ENCODE measurements at regions not wholly inside any gene's neighbourhood (a gene's known extent, or its start where the extent isn't known, plus 50 kb on each side); places are given as distances from the start of the nearest gene placed in this dataset.

DNA sequence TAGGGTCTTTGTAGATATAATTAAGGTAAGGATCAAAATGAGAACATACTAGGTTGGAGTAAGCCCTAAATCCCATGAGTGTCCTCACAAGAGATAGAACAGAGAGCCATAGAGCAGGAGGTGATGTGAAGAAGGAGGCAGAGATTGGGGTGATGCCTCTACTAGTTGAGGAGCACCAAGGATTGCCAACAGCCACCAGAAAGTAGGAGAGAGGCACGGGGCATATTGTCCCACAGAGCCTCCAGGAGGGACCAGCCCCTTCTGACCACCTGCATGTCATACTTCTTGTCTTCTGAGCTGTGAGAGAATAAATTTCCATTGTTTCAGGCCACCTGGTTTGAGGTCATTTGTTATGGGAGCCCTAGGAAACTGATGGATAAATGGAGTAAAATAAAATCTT is 363.3 kb downstream of the RPS6KC1 start:
- no peaks in the 10 kb centered on the region for H3K9me3 Mint-ChIP-seq (ENCODE audit: insufficient read depth)
- intact Hi-C loops (cut with micrococcal nuclease): no loop called here
- H3K4me1 Mint-ChIP-seq: no peaks in the 10 kb centered on the region
- WGBS (ENCODE audit: insufficient coverage): no CpG with 5 or more reads among the region's 1 CpG
- no peak for DNase-seq
- Histone ChIP-seq H3K9me3 (ENCODE audit: control extremely low read depth in 1 of 3, control insufficient read depth in 2 of 3, insufficient read depth in 1 of 3, low read length in 2 of 3) (peaks cover 0 to 19% (median 0%) of the 10 kb centered on the region in 3 donors), H3K9ac (ENCODE audit: low read length) (no peak overlapping the region), H3K4me2 (replicated peaks; ENCODE audit: low read depth, low read length, poor library complexity, severe bottlenecking) (no peak overlapping the region), H3K79me2 (ENCODE audit: control insufficient read depth, insufficient read depth, low read length) (no peaks in the 10 kb centered on the region), H3K4me3 (ENCODE audit: control extremely low read depth in 1 of 5, extremely low read depth in 1 of 5, insufficient read depth in 1 of 5, low read depth in 2 of 5, low read length in 4 of 5) (no peak overlapping the region), H2AFZ (ENCODE audit: insufficient read depth, low read depth, low read length, poor library complexity, severe bottlenecking) (no peak overlapping the region), H3K27ac (ENCODE audit: low read length in 2 of 2) (no peak overlapping the region), H4K20me1 (ENCODE audit: control insufficient read depth, insufficient read depth, low read length, poor library complexity, severe bottlenecking) (no peaks in the 10 kb centered on the region), H3K36me3 (replicated peaks in 1 of 2; ENCODE audit: control extremely low read depth in 1 of 2, control insufficient read depth in 1 of 2, extremely low read depth in 1 of 2, insufficient read depth in 2 of 2, low read length in 1 of 2) (no peaks in the 10 kb centered on the region), H3K27me3 (replicated peaks in 1 of 4; ENCODE audit: control extremely low read depth in 1 of 4, control insufficient read depth in 3 of 4, insufficient read depth in 4 of 4, low read length in 3 of 4) (no peaks in the 10 kb centered on the region), H3K4me1 (ENCODE audit: control insufficient read depth in 2 of 2, insufficient read depth in 2 of 2, low read length in 2 of 2) (no peaks in the 10 kb centered on the region)
- no peak overlapping the region for H3K4me3 Mint-ChIP-seq
- no peak for ATAC-seq (ENCODE audit: low read depth)
- TF ChIP-seq, protein P1, sequence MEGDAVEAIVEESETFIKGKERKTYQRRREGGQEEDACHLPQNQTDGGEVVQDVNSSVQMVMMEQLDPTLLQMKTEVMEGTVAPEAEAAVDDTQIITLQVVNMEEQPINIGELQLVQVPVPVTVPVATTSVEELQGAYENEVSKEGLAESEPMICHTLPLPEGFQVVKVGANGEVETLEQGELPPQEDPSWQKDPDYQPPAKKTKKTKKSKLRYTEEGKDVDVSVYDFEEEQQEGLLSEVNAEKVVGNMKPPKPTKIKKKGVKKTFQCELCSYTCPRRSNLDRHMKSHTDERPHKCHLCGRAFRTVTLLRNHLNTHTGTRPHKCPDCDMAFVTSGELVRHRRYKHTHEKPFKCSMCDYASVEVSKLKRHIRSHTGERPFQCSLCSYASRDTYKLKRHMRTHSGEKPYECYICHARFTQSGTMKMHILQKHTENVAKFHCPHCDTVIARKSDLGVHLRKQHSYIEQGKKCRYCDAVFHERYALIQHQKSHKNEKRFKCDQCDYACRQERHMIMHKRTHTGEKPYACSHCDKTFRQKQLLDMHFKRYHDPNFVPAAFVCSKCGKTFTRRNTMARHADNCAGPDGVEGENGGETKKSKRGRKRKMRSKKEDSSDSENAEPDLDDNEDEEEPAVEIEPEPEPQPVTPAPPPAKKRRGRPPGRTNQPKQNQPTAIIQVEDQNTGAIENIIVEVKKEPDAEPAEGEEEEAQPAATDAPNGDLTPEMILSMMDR (IDR thresholded peaks at IDR 0.05): no peak
- TF ChIP-seq EZH2 (IDR thresholded peaks at IDR 0.05; ENCODE audit: borderline replicate concordance, insufficient read depth, low read depth, low read length, poor library complexity, severe bottlenecking): no peak
- peaks cover 4% of the 10 kb centered on the region for H3K27me3 Mint-ChIP-seq
- ChIA-PET POLR2A (no interaction called here), CTCF (no interaction called here)
- no peak overlapping the region for H3K27ac Mint-ChIP-seq

- intact Hi-C loops (cut with micrococcal nuclease): no loop called here
- ChIA-PET POLR2A (no interaction called here), CTCF (no interaction called here)
- H2AFZ ChIP-seq (ENCODE audit: insufficient read depth, low read depth, low read length, poor library complexity, severe bottlenecking): no peak overlapping the region
- Mint-ChIP-seq H3K4me3 (no peak overlapping the region), H3K4me1 (no peaks in the 10 kb centered on the region), H3K27me3 (peaks cover 3% of the 10 kb centered on the region), H3K27ac (no peak overlapping the region), H3K9me3 (ENCODE audit: insufficient read depth) (no peaks in the 10 kb centered on the region)
- no peak for DNase-seq
- TF ChIP-seq, protein P1 (IDR thresholded peaks at IDR 0.05): no peak
- TF ChIP-seq EZH2 (IDR thresholded peaks at IDR 0.05; ENCODE audit: borderline replicate concordance, insufficient read depth, low read depth, low read length, poor library complexity, severe bottlenecking): no peak
- H3K4me3 ChIP-seq (ENCODE audit: control extremely low read depth in 1 of 5, extremely low read depth in 1 of 5, insufficient read depth in 1 of 5, low read depth in 2 of 5, low read length in 4 of 5): no peak overlapping the region
- no peaks in the 10 kb centered on the region for H3K4me1 ChIP-seq (ENCODE audit: control insufficient read depth in 2 of 2, insufficient read depth in 2 of 2, low read length in 2 of 2)
- no peaks in the 10 kb centered on the region for H3K79me2 ChIP-seq (ENCODE audit: control insufficient read depth, insufficient read depth, low read length)
- H4K20me1 ChIP-seq (ENCODE audit: control insufficient read depth, insufficient read depth, low read length, poor library complexity, severe bottlenecking): no peaks in the 10 kb centered on the region
- no peak overlapping the region for H3K27ac ChIP-seq (ENCODE audit: low read length in 2 of 2)
- no peak overlapping the region for H3K4me2 ChIP-seq (replicated peaks; ENCODE audit: low read depth, low read length, poor library complexity, severe bottlenecking)
- ATAC-seq (ENCODE audit: low read depth): no peak
- 100% methylated on average over 1 of the region's 2 CpGs for WGBS (ENCODE audit: insufficient coverage)
- H3K36me3 ChIP-seq (replicated peaks in 1 of 2; ENCODE audit: control extremely low read depth in 1 of 2, control insufficient read depth in 1 of 2, extremely low read depth in 1 of 2, insufficient read depth in 2 of 2, low read length in 1 of 2): no peaks in the 10 kb centered on the region
- no peak overlapping the region for H3K9ac ChIP-seq (ENCODE audit: low read length)
- H3K27me3 ChIP-seq (replicated peaks in 1 of 4; ENCODE audit: control extremely low read depth in 1 of 4, control insufficient read depth in 3 of 4, insufficient read depth in 4 of 4, low read length in 3 of 4): no peaks in the 10 kb centered on the region
- peaks cover 0 to 16% (median 0%) of the 10 kb centered on the region in 3 donors for H3K9me3 ChIP-seq (ENCODE audit: control extremely low read depth in 1 of 3, control insufficient read depth in 2 of 3, insufficient read depth in 1 of 3, low read length in 2 of 3)
These were observed 363.9 kb downstream of the RPS6KC1 start for GRCh38 chr1:213414911-213415310.

Measured in B cell (primary cell).